Breast epithelium (tissue), 3 donors: ENCODE measurements at regions not wholly inside any gene's neighbourhood (a gene's known extent, or its start where the extent isn't known, plus 50 kb on each side); places are given as distances from the start of the nearest gene placed in this dataset.

Experiments
- POLR2A ChIP-seq: fragments of 450-650 bp; IDR thresholded peaks from one replicate; pipeline ENCODE4 v1.6.1; 2016; ENCODE audit warnings: antibody characterized with exemption, mild to moderate bottlenecking, moderate library complexity
- POLR2AphosphoS5 ChIP-seq, 3 donors: sonication (generic); formaldehyde crosslinking; IDR thresholded peaks; one replicate each; pipeline ENCODE4 v1.6.1; 2017; ENCODE audit warnings: antibody characterized with exemption in 3 of 3
- TF ChIP-seq, protein P1 (sequence below), 3 donors: fragments of 450-650 bp; IDR thresholded peaks; one replicate each; pipeline ENCODE4 v1.5.1; 2016 to 2017; ENCODE audit warnings: antibody characterized with exemption in 3 of 3, mild to moderate bottlenecking in 3 of 3, moderate library complexity in 3 of 3

DNA sequence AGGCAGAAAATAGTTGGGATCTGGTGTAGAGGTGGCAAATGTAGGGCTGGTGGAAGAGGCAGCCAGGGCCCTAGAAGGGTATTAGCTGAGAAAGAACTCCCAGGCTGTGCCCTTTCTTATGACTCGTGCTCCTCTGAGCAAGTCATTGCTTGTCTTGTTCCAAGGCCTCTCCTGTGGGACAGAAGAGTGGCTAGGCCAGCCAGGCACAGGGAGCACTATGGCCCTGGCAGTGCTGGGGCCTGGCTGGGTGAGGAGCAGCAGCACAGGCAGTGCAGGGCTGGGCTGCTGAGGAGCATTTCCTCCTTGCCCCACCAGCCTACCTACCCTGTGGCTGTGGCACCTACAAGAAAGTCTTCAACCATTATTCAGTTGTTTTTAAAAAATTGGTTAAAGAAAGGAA is 298.5 kb upstream of the NR3C2 start:
- TF ChIP-seq POLR2A, result no peak
- TF ChIP-seq, protein P1, sequence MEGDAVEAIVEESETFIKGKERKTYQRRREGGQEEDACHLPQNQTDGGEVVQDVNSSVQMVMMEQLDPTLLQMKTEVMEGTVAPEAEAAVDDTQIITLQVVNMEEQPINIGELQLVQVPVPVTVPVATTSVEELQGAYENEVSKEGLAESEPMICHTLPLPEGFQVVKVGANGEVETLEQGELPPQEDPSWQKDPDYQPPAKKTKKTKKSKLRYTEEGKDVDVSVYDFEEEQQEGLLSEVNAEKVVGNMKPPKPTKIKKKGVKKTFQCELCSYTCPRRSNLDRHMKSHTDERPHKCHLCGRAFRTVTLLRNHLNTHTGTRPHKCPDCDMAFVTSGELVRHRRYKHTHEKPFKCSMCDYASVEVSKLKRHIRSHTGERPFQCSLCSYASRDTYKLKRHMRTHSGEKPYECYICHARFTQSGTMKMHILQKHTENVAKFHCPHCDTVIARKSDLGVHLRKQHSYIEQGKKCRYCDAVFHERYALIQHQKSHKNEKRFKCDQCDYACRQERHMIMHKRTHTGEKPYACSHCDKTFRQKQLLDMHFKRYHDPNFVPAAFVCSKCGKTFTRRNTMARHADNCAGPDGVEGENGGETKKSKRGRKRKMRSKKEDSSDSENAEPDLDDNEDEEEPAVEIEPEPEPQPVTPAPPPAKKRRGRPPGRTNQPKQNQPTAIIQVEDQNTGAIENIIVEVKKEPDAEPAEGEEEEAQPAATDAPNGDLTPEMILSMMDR (IDR thresholded peaks at IDR 0.05), result no peak
- no peak for TF ChIP-seq POLR2AphosphoS5 (IDR thresholded peaks at IDR 0.05)
